H1 (cell line): ENCODE measurements at regions not wholly inside any gene's neighbourhood (a gene's known extent, or its start where the extent isn't known, plus 50 kb on each side); places are given as distances from the start of the nearest gene placed in this dataset.

Source experiments
- BCL11A ChIP-seq, 2 experiments: IDR thresholded peaks; one replicate each; pipeline ENCODE4 v1.6.1; 2011; ENCODE audit warnings: low read depth in 2 of 2, low read length in 2 of 2, mild to moderate bottlenecking in 2 of 2
- CEBPB ChIP-seq: IDR thresholded peaks from 2 replicates; pipeline ENCODE4 v1.6.1; 2012; ENCODE audit warnings: low read depth, low read length
- EGR1 ChIP-seq: IDR thresholded peaks from 2 replicates; pipeline ENCODE4 v1.6.1; 2011; ENCODE audit warnings: low read depth, low read length, borderline replicate concordance
- POU5F1 ChIP-seq: IDR thresholded peaks from 2 replicates; pipeline ENCODE4 v1.6.1; 2011; ENCODE audit warnings: low read depth, mild to moderate bottlenecking, low read length, moderate library complexity
- SP4 ChIP-seq: IDR thresholded peaks from 2 replicates; pipeline ENCODE4 v1.6.1; 2012; ENCODE audit warnings: low read length, inconsistent platforms

DNA sequence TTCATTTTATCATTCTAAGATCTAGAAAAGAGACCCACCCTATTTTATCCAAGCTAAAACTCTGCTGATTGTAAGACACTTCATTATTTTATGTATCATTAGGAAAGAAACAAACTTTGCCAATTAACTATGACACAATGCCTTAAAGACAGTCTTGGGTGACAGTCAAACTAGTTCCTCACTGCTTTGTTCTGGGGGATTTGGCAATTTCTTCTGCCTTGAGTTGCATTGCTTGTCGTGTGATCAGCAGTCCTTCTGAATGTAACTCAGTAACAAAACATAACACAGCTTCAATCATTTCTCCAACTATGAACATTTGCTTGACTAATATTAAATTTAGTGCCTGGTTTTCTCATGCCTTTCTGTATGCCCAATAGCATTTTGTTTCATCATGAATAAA, 577.9 kb upstream of the DIPK2B start (continued):
- TF ChIP-seq SP4 = no peak
- TF ChIP-seq EGR1 = no peak
- TF ChIP-seq CEBPB = no peak
- no peak for TF ChIP-seq POU5F1
- TF ChIP-seq BCL11A (IDR thresholded peaks at IDR 0.05; ENCODE audit: low read depth in 2 of 2, low read length in 2 of 2) = no peak
